Stimulated activated CD4-positive, alpha-beta T cell treated with anti-CD3 and anti-CD28 coated beads, Interleukin-2, amount 100 ng/mL, for 48 hours (primary cell): ENCODE measurements at regions not wholly inside any gene's neighbourhood (a gene's known extent, or its start where the extent isn't known, plus 50 kb on each side); places are given as distances from the start of the nearest gene placed in this dataset.
"Not testable (repeated sequence)": the region's sequence is repeated elsewhere in the genome, so short reads cannot be mapped to it uniquely, and the experiment has no call there.

Experiments
- DNase-seq, 2 donors: peaks; one replicate each; pipeline ENCODE4 v3.0.0-alpha.2; 2020

DNA sequence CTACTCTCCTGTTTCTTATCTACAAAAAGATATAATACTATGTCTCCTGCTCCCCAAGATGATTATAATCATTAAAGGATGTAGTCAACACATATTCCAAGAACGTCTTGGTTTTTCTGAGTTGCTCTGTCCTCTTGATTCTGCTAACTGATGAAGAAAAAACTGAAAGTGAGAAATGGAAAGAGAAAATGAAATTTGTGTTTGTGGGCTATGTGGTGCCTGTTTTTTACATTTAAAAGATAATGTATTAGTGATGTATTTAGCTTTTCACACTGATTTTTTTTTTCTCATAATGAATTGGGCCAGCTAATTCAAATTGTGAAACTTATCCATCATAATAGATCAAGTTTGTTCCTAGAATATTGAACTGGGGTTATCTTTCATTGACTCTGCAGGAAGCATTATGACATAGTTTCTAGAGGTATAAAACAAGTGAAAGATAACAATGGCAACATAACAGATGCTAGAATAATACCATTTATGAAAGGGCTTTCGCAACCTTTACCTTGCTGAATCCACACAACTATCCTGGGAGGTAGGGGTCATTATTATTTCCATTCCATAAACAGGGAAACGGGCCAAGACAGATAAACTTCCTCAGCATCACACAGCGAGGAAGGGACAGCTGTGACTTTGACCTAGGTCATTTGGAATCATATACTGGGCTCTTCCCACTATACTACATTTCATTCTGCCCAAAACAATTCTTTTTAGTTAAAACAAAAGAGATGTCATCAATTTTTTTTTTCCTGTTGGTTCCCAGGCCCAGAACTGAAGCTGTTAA, 336.7 kb downstream of the GJA1 start:
- no peak for DNase-seq

DNA sequence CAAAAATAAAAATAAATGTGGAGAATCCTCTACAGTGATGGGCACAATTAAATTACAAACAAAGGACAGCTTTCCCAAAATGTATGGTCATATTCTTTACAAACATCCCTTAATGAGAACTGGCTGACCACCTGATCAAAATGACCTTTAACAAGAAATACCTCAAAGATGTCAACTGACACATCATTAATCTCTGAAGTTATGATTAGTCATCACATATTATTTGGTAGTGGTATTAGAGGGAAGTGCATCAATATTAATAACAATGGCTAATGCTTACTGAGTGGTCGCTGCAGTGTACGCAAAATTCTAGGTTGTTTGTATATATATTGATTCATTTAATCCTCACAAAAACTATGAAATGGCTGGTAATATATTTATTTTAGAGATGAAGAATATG, 340.6 kb downstream of the GJA1 start:
- no peak for DNase-seq

DNA sequence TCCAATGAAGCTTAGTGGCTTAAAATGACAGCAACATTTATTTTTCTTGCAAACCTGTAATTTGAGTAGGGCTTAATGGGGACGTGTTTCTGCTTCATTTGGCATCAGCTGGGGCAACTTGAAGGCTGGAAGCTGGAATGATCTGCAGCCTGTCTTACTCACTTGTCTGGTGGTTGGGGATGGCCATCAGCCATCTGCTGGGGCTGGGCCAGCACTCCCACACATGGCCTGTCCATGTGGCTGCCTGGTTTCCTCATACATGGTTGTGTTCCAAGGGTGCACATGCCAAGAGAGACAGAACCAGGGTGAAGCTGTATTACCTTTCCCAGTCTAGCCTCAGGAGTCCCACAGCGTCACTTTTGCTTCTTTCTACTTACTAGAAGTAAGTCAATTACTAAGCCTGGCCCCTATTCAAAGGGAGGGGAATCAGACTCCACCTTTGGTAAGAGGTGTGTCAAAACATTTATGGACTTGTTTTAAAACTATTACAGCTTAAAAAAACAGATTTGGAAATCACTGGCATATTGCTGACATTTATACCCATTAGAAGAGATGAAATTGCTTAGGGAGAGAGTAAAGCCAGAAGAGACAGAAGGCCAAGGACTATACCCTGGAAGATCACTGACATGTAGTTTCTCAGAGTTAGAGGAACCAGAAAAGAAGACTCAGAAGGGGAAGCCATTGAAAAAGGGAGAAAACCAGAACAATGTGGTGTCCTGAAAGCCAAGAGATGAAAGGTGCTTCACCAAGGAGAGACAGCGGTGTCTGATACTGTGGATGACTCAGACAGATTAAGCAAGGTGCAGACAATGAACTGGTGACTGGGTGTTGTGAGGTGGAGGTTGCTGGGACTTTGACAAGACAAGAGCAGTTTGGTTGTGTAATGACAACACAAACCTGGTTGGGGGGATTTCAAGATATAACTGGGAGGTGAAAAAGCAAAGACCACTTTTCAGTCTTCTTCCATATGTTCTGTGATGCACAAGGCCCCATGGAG, 345.2 kb downstream of the GJA1 start:
- no peak for DNase-seq

DNA sequence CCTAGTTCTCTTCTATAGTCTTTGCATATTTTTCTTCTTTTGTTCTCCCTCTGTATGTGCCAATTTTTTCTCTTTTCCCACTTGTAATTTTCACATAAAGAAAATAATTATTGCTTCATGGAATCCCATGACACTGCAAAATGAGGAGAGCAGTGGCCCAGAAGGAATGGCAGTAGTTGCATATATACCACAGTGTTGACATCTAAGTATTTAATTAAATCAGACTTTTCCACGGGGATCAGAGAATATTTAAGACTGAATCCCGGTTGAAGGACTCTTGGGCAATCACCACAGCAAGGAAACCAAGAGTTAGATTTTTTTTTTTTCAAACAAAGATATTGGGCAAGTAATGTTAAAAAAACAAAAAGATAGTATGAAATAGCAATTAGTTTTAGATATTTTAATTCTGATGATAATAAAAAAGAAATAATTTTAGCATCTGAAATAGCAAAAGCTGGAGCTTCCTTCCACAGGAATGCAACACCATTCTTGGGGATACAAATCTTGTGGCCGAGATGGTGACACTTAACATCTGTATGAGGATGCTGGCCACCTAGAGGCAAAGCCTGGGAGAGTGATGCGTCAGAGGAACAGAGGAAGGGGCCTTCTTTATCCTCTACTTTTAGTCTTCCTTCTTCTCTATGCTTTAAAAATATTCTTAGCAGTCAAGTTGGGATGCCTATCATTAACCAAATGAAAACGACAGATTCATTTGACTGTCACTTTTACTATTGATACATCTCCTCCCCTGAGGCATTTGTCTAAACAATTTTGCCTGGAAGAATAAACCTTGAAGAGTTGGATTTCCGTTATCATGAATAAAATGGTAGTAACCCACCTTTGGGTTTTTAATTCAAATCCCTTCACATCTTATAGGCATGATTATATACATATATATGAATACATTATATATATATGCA, 356.2 kb downstream of the GJA1 start:
- DNase-seq: no peak

DNA sequence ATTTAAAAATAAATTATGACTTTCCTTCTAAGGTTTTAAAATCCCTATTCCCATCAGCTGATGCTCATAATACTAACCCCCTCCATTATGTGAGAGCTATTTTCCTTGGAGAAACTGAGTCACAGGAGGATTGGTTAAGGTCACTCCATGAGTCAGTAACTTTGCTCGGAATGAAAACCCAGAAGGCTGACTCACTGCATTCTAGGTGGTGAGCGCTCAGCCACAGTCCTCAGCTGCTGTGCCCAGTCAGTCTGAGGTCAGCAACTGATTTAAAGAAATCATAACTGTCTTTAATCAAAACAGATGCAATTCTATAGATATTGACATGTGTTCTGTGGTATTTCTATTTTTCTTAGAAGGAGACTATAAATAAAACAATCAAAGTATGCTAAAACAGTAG, 359.2 kb downstream of the GJA1 start:
- no peak for DNase-seq

DNA sequence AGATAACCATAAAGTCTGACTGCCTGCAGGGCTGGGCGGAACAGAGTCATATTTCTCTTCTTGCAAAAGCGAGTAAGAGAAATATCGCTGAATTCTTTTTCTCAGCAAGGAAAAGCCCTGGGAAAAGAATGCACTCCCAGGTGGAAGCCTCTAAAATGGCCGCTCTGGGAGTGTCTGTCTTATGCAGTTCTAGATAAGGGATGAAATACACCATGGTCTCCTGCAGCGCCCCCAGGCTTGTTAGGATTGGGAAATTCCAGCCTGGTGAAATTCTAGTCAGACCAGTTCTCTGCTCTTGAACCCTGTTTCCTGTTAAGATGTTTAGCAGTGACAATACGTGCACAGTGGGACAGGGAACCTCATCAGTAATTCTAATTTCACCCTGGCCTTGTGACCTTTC, 362.2 kb downstream of the GJA1 start:
- DNase-seq: not testable (repeated sequence)

DNA sequence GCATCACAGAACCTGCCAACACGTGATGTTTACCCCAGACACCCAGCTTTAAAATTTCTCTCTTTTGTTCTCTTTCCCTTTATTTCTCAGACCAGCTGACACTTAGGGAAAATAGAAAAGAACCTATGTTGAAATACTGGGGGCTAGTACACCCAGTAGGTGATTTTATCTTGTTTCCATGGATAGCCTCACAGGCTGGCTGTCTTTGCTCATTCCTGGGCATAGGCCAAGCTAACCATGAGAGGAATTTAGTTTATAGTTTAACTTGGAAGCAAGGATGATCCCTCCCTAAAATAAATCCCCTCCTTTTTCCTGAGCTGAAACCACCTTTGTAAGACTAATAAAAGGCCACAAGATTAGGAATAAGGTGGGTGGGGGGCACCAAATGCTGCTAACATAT, 362.7 kb downstream of the GJA1 start:
- not testable (repeated sequence) for DNase-seq

DNA sequence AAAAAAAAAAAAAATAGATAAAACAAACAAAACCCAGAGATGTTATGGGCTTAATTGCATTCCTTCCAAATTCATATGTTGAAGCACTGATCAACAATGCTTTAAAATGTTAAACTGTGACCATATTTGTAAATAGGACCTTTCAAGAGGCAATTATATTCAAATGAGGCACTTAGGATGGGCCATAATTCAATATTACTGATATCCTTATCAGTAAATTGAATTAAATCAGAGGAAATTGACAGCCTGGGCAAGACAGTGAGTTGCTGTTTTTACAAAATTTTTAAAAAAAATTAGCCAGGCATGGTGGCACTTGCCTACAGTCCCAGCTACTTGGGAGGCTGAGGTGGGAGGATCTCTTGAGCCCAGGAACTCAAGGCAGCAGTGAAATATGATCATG, 364.1 kb downstream of the GJA1 start:
- DNase-seq: no peak

DNA sequence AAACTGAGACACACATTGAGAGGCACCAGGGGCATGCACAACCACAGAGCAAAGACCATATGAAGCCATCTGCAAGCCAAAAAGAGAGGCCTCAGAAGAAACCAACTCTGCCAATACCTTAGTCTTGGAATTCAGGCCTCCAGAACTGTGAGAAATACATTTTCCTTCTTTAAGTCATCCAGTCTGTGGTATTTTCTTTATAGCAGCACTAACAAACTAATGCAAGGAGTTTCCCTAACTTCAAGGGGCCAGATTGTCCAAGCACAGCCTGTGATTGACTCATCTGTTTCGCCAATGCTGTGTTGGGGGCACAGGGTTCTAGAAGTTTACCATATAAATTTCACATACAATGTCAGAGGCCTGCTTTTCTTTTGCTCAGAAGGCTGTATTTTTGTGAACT, 364.6 kb downstream of the GJA1 start:
- DNase-seq: no peak

DNA sequence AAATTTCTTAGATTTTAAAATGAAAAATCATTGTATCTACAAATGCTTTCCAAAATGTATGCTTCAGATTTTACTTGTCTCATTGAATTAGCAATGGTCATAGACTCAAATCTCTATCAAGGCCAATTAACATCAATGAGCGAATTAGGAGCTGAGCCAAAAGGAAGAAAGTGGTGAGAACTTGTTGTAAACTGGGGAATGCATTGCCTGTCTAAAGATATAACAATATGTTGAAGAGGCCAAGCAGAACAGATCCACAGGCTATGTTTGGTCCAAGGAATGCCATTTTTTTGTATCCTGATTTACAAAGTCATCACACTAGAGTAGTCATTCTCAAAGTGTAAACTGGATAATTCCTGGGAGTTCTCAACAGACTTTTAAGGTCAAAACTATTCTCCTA, 370.7 kb downstream of the GJA1 start:
- DNase-seq: no peak

DNA sequence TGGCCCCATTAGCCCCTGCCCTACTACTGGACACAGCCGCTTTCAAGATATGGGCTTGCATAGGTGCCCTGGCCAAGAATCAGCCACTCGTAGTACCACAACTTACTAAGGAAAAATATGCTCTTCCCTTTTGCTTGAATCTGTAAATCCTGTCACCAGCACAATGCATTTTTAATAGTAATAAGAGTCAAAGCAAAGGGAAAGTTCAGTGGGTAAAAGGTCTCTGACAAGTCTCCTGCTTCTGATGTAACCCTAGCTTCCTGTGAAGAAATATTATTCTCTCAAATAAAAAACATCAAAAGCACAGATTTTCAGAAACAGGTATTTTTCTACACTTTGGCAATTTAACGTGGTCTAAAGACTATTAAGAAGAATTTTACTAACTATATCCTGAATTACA, 373.8 kb downstream of the GJA1 start:
- no peak for DNase-seq

DNA sequence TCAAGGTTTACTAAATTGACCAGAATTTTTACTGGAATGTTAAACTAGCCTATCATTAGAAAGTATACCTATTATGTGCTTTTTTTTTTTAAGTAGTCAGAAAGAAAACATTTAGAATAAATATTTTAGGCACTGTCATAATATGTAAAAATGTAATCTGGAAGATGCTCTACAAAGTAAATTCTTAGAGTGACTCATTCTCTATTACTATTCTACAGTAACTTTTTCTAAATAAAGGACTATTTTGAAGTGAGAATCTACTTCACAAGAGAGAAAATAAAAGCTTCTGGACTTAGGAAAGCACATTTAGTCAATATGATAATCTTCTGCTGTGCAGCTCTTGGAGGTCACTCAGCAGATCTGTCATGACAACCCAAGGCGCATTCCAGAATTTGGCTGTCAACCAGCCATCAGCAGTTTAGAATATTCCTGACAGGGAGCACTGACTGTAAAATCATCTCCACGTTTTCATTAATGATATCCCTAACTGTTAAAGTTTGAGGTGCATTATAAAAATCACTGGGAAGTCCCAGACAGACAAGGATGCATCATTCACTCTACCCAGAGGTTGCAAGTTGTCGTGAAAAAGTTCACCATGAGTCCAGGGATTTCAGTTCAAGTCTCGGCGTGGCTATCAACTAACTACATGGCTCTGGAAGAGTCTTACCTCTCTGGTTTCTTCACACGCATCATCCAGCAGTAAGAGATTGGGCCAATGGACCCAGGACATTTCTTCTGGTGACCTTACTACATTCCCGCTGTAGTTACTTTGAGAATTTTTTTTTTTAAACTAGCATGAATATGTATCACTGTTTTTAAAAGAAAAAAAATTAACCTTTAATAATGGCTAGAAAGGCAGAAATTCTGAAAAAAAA, 374.9 kb downstream of the GJA1 start:
- no peak for DNase-seq

DNA sequence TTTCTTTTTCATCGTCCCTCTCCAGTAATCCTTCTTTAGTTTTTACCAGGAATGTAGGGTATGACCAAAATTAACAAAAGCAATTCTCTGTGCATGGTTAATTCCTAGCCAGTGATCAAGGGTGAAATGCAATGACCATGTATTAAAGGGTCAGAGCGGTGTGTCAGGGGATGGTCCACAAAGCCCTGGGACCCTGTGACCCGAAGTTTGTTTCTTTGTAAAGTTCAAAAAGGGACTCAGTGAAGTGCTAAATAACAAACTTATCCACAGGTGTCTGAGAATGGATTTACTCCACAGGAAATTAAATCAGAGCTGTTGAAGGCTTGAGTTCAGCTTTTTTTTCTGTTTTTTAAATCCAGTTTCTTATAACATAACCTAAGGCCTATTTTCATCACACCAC, 375.7 kb downstream of the GJA1 start:
- no peak for DNase-seq

DNA sequence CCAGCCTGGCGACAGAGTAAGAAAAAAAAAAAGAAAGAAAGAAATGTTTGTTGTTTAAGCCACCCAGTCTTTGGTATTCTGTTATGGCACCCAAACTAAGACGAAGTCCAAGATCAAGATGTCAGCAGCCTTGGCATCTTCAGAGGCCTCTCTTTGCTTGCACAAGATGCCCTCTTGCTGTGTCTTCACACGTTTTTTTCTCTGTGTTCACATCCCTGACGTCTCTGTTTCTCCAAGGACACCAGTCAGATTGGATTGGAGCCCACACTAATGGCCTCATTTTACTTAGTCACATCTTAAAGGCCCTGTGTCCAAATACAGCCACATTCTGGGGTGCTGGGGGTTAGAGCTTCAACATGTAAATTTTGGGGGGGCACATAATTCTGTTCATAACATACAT, 380.9 kb downstream of the GJA1 start:
- DNase-seq: no peak

DNA sequence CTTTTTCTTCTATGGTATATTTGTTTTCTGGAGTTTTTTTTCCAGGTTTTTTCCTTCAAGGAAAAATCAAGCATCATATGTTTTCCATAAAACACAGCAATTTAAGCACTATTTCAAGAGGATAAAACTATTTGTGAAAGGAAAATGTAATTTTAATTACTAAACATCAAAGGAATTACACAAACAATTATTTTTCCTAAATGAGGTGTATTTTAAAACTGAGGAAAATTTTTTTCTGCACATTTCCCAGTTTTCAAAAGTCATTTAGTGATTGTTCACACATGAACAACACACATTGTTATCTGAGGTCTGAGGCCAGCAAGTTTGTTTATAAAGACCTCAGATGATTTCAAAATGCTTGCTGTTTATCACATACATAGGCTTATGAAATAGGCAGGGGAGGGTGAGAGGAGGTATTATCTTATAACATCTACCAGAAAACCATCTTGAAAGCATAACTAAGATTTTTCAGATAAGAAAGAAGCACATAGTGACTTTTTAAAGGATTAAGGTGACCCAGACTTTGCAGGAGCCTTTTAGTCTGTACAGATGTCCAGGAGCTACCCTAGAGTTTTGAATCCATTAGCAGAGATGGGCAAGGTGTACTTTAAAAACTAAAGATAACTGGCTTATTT, 381.6 kb downstream of the GJA1 start:
- DNase-seq: no peak

DNA sequence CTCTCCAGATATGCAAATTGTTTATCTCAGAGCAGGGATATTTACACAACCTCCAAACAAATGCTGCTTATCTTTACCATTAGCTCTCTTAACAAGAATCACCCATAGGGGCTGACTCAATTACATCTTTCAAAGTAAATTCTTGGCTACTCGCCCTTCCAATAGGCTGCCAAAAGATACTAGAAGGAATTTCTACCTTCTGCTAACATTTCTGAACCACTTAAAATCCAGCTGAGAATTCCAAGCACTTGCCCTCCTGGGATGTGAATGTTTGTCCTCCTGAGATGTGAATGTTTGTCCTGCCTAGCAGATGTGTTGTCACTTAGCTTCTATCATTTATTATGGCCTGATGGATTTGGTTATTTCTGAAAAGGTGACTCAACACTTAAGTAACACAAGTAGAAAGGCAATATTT, 388.0 kb downstream of the GJA1 start:
- no peak for DNase-seq

DNA sequence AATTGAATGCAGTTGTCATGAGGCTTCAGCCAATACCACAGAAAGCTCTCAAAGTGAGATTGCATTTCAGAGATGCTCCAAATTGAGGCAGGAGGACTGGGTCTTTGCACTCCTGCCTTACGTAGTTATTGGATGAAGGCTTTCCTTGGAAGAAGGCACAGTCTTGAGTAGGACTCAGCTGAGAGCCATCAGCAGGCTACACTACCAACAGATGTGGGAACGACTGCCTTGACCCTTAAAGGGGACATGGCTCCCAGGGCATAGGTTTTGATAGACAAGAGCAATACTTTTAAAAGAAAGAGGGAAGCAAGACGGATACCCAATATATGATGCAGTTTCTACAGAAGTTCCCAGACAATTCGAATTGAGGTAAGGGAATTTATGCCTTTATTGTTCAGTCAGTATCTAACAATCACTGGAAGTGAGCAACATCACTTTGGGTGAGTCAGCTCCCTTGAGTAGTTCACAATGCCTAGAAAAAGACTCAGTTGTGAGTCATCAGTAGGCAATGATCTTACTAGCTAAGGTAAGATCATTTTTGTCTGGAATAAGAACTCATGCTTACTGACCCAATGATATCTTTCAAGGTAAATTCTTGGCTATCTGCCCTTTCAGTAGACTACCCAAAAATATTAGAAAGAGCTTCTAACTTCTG, 390.8 kb downstream of the GJA1 start:
- no peak for DNase-seq

DNA sequence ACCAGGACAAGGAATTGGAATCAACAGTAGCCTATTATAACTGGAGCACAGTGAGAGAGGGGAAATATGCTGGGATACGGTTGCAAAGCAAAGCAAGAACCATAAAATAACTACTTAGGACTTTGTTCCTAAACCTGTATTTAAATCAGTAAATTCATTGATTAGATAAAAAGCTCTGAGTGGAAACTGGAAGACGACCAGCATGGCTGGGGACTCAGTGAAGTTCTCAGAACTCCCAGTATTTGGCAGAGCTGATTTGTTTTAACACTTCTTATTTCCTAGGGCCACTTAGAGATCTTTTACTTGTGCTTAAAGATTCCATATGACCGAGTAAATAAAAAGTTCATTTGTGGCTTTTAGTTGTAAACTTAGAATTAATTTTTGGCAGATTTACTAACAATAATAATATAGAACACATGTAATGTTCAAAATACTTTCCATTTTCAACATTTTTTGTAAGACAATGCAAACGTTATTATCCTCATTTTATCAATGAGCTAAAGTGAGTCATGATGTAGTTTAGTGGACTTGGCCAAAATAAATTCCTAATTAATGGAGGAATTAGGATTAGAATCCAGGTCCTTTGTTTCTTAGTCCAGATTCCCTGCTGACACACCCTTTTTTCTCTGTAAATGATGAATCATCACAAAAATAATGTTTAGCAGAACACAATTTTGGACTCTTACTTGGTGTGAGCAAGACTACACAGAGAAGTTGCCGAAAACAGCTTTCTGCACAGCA, 392.9 kb downstream of the GJA1 start:
- no peak for DNase-seq

DNA sequence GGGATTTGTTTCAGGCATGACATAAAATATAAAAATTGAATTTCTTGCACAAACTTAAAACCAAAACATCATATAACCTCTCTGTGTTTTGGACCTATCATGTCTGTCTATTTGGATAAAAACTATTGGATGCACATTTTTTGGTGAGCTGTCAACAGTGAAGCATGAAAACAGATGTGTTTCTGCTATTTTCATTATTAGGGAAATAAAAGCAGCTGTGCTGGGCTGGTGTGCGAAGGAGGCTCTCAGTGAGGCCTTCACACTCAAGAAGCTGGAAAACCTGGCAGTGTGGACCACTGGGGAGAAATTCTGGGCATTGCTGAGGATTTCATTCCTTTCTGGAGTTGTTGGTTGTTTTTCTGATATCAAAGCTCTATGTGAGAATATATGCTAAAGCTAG, 395.3 kb downstream of the GJA1 start:
- DNase-seq: no peak

DNA sequence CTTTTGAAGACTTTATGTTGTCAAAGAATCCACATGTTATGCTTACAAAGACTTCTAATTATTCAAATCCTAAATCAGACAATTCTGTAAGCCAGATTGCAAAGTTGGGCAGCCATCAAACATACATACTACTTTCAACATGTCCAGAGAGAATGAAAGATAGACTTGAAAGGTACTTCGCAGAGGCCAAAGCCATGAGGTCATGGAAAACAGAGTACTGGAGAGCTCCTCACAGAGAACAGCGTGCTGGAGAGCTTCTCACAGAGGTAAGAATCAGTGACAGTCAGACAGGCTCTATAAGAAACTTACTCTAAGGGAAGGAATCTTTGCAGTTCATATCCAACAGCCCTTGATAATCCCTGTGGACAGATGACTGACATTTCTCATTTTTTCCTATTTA, 400.2 kb downstream of the GJA1 start:
- no peak for DNase-seq
